ENCODE measurements at regions not wholly inside any gene's neighbourhood (a gene's known extent, or its start where the extent isn't known, plus 50 kb on each side); places are given as distances from the start of the nearest gene placed in this dataset.

DNA sequence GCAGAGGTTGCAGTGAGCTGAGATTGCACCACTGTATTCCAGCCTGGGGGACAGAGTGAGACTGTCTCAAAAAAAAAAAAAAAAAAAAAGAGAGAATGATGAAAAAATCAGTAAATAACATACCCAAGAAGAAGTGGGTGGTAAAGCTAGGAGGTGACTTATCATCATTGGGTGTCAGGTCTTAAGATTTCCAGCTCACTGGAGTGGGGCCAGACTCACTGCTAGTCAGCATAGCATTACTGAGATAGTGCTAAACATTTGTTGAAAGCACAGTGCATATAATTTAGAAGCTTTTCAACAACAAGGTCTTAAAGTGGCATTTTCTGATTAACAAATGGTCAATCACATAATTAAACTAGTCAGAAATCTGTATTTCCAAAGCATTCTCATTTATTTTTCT is 221.8 kb upstream of the GYPA start:
- TF ChIP-seq POLR2A (IDR thresholded peaks at IDR 0.05; ENCODE audit: low read depth, low read length) (no peak), TAF1 (IDR thresholded peaks at IDR 0.05; ENCODE audit: borderline replicate concordance, low read depth, low read length) (no peak)

Data from GM12892 (cell line).